ENCODE measurements at regions not wholly inside any gene's neighbourhood (a gene's known extent, or its start where the extent isn't known, plus 50 kb on each side); places are given as distances from the start of the nearest gene placed in this dataset.

DNA sequence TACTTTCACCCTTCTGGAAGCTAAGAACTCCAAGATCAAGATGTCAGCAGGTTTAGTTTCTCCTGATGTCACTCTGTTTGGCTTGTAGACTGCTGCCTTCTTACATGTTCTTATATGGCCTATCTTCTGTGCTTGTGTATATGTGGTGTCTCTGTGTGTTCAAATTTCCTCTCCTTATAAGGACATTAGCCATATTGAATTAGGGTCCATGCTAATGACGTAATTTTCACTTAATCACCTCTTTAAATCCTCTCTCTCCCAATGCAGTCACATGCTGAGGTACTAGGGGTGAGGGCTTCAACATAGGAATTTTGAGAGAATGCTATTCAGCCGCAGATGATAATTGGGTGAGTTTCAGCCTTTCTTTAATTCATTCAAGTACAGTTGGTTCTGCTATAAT is 458.3 kb upstream of the SYT4 start:
- no peak for DNase-seq (ENCODE audit: low read depth)
- no peak overlapping the region for H3K4me3 ChIP-seq (ENCODE audit: low read depth, low read length)
- no peak for TF ChIP-seq MYC (IDR thresholded peaks at IDR 0.05; ENCODE audit: low read depth, low read length)
- TF ChIP-seq, protein P1, sequence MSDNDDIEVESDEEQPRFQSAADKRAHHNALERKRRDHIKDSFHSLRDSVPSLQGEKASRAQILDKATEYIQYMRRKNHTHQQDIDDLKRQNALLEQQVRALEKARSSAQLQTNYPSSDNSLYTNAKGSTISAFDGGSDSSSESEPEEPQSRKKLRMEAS (IDR thresholded peaks at IDR 0.05; ENCODE audit: low read depth, low read length), result no peak

DNA sequence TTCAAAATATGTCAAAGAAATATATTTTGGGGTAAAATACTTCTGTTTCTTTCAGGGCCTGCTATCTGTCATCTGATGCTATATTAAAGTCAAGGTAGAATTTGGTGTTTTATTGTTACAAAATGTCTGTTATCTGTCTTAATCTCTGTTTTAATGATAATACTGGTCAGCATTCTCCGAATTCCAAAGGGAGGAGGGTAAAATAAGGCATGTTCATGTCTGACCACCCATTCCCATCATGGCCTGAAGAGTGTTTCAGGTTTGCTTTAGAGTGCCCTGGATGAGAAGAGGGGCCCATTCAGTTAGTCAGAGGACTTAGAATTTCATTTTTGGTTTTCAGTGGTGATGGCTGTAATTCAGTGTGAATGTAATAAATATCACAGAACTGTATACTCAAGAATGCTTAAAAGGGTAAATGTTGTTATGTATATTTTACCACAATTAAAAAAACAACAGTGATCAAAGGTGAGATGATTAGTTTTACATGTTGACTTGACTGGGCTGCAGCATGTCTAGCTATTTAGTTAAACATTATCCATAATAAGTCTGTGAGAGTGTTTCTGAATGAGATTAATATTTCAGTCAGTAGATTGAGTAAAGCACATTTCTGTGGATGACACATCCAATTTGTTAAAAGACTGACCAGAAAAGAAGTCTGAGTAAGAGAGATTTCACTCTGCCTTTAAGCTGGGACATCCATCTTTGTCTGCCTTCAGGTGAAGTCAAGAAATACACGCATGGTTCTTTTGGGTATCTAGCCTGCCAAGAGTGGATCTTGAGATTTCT is 467.9 kb upstream of the SYT4 start:
- H3K4me3 ChIP-seq (ENCODE audit: low read depth, low read length), result no peak overlapping the region
- no peak for DNase-seq (ENCODE audit: low read depth)
- TF ChIP-seq POLR2A (IDR thresholded peaks at IDR 0.05; ENCODE audit: extremely low read depth, insufficient read length) (no peak), MYC (IDR thresholded peaks at IDR 0.05; ENCODE audit: low read depth, low read length) (no peak)
- TF ChIP-seq, protein P2, sequence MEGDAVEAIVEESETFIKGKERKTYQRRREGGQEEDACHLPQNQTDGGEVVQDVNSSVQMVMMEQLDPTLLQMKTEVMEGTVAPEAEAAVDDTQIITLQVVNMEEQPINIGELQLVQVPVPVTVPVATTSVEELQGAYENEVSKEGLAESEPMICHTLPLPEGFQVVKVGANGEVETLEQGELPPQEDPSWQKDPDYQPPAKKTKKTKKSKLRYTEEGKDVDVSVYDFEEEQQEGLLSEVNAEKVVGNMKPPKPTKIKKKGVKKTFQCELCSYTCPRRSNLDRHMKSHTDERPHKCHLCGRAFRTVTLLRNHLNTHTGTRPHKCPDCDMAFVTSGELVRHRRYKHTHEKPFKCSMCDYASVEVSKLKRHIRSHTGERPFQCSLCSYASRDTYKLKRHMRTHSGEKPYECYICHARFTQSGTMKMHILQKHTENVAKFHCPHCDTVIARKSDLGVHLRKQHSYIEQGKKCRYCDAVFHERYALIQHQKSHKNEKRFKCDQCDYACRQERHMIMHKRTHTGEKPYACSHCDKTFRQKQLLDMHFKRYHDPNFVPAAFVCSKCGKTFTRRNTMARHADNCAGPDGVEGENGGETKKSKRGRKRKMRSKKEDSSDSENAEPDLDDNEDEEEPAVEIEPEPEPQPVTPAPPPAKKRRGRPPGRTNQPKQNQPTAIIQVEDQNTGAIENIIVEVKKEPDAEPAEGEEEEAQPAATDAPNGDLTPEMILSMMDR (IDR thresholded peaks at IDR 0.05; ENCODE audit: low read depth, low read length), result no peak
- TF ChIP-seq, protein P1 (IDR thresholded peaks at IDR 0.05; ENCODE audit: low read depth, low read length), result no peak

DNA sequence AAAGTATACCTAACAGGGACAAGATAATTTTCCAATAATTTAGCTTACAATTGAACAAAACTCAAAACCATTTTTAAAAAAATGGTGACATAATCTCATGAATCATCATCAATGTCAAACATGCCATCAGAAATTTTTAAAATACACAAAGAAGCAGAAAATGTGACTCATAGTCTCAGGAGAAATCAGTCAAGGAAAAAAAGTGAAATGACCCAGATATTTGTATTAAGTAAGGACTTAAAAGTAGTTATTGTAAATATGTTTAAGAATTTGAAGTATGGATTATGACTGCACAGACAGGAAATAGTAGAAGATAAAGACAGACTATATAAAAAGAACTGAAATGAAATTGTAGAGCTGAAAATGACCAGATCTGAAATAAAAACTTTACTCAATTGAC is 473.9 kb upstream of the SYT4 start:
- H3K4me3 ChIP-seq (ENCODE audit: low read depth, low read length), result no peak overlapping the region
- DNase-seq (ENCODE audit: low read depth), result no peak
- TF ChIP-seq, protein P2 (IDR thresholded peaks at IDR 0.05; ENCODE audit: low read depth, low read length), result no peak
- TF ChIP-seq POLR2A (IDR thresholded peaks at IDR 0.05; ENCODE audit: extremely low read depth, insufficient read length) (no peak), MYC (IDR thresholded peaks at IDR 0.05; ENCODE audit: low read depth, low read length) (no peak)
- TF ChIP-seq, protein P1 (IDR thresholded peaks at IDR 0.05; ENCODE audit: low read depth, low read length), result no peak

DNA sequence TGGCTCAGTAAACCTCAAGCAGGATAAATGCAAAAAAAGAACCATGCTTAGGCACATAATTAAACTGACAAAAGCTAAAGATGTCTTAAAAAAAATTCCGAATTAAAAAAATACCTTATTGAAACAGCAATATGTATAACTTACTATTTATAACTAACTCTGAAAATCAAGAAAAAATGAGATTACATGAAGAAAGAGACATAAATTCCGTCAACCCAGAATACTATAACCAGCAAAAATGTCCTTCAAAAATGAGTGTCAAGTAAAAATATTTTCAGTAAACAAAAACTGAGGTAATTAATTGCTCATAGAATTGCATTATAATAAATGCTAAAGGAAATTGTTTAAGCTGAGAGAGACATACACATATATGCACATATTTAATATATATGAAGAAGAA is 474.5 kb upstream of the SYT4 start:
- TF ChIP-seq POLR2A (IDR thresholded peaks at IDR 0.05; ENCODE audit: extremely low read depth, insufficient read length) (no peak), MYC (IDR thresholded peaks at IDR 0.05; ENCODE audit: low read depth, low read length) (no peak)
- TF ChIP-seq, protein P2 (IDR thresholded peaks at IDR 0.05; ENCODE audit: low read depth, low read length), result no peak
- TF ChIP-seq, protein P1 (IDR thresholded peaks at IDR 0.05; ENCODE audit: low read depth, low read length), result no peak
- no peak overlapping the region for H3K4me3 ChIP-seq (ENCODE audit: low read depth, low read length)
- DNase-seq (ENCODE audit: low read depth), result no peak

DNA sequence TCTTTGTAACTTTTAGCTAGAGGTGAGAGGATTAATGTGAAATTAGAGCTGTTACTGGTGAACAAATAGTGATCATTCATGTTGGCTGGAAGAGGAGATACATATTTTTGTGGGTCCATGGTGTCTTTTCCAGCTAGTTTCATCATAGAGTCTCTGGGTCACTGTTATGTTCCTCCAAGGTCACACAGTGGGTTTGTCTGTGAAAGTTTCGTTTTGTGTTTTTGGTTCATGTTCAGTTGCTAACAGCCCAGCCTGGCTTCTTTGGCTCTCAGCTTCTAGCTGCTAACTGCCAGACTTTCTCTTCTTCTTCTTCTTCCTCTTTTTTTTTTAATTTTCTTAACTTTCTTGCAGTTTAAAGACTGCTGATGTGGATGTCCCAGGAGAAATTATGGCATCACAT is 480.0 kb upstream of the SYT4 start:
- no peak overlapping the region for H3K4me3 ChIP-seq (ENCODE audit: low read depth, low read length)
- TF ChIP-seq, protein P2 (IDR thresholded peaks at IDR 0.05; ENCODE audit: low read depth, low read length), result no peak
- DNase-seq (ENCODE audit: low read depth), result no peak

DNA sequence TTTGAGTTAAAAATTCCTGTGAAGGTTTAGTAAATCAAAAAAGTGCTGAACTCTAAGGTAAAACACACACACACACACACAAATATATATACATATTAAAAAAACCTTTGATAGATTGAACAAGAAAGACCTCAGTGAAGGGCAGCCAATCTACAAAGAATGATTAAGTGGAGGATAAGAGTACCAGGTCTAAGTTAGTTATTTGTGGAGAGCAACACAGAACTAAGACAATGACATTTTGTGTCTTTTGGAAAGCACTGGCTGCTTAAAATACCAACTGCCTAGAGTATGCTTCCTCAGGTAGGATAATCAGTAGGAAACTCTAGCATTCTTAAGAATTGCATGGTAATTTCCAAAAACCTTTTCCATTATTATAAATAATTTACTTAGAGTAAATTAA is 481.4 kb upstream of the SYT4 start:
- no peak for DNase-seq (ENCODE audit: low read depth)
- TF ChIP-seq, protein P1 (IDR thresholded peaks at IDR 0.05; ENCODE audit: low read depth, low read length), result no peak
- TF ChIP-seq POLR2A (IDR thresholded peaks at IDR 0.05; ENCODE audit: extremely low read depth, insufficient read length), result no peak
- TF ChIP-seq, protein P2 (IDR thresholded peaks at IDR 0.05; ENCODE audit: low read depth, low read length), result no peak
- TF ChIP-seq MYC (IDR thresholded peaks at IDR 0.05; ENCODE audit: low read depth, low read length), result no peak
- H3K4me3 ChIP-seq (ENCODE audit: low read depth, low read length), result no peak overlapping the region
